ENCODE measurements at regions not wholly inside any gene's neighbourhood (a gene's known extent, or its start where the extent isn't known, plus 50 kb on each side); places are given as distances from the start of the nearest gene placed in this dataset.

DNA sequence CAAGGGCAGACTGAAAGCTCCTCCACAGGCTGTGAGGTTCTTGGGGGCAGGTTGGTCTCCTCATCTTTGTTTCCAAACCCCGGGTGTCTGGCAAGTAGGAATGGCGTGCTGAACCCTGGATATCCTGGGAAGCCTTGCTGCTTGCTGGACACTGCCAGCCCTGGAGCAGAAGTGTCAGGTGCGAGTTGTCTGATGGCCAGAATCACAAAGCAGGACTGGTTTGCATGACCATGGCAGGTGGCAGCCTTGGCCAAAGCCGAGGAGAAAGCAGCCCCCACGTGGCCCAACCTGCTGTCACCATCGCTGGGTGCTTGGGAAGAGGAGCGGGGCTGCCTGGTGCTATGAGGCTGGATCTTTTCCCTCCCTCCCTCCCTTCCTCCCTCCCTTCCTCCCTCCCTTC, 309.5 kb upstream of the HS6ST1 start:
- TF ChIP-seq POLR2A (IDR thresholded peaks at IDR 0.05) = no peak
- TF ChIP-seq, protein P1, sequence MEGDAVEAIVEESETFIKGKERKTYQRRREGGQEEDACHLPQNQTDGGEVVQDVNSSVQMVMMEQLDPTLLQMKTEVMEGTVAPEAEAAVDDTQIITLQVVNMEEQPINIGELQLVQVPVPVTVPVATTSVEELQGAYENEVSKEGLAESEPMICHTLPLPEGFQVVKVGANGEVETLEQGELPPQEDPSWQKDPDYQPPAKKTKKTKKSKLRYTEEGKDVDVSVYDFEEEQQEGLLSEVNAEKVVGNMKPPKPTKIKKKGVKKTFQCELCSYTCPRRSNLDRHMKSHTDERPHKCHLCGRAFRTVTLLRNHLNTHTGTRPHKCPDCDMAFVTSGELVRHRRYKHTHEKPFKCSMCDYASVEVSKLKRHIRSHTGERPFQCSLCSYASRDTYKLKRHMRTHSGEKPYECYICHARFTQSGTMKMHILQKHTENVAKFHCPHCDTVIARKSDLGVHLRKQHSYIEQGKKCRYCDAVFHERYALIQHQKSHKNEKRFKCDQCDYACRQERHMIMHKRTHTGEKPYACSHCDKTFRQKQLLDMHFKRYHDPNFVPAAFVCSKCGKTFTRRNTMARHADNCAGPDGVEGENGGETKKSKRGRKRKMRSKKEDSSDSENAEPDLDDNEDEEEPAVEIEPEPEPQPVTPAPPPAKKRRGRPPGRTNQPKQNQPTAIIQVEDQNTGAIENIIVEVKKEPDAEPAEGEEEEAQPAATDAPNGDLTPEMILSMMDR (IDR thresholded peaks at IDR 0.05) = no peak

Data from thyroid gland (tissue), 4 donors.